Panc1 (cell line): ENCODE measurements at regions not wholly inside any gene's neighbourhood (a gene's known extent, or its start where the extent isn't known, plus 50 kb on each side); places are given as distances from the start of the nearest gene placed in this dataset.
"Not testable (repeated sequence)": the region's sequence is repeated elsewhere in the genome, so short reads cannot be mapped to it uniquely, and the experiment has no call there.

Experiments
- ATAC-seq: fragments of 200-7000 bp; cut with Tn5 transposase; 2 replicates; pipeline ENCODE4 v1.9.1; 2020; ENCODE audit warnings: mild to moderate bottlenecking, moderate library complexity
- BruUV-seq: library from RNA; stranded (reverse); fragments of 400-500 nt; replicated peaks from 2 replicates; lab custom pipeline; 2021; lab: Mats Ljungman, UMichigan
- CTCF ChIA-PET: fragments of 300-600 bp; sonication (Branson Sonifier 250); formaldehyde crosslinking; loops from one replicate; lab custom pipeline; 2022; ENCODE audit warnings: antibody characterized with exemption; lab: Charles Lee
- POLR2A ChIA-PET: fragments of 300-600 bp; sonication (Branson Sonifier 250); formaldehyde crosslinking; loops from one replicate; lab custom pipeline; 2022; ENCODE audit warnings: antibody characterized with exemption; lab: Charles Lee
- DNase-seq: peaks from one replicate; pipeline ENCODE4 v3.0.0-alpha.2; 2010; ENCODE audit warnings: low read depth, low spot score
- H3K27ac ChIP-seq: 2 replicates; pipeline ENCODE4 v1.5.1; 2011; ENCODE audit warnings: mild to moderate bottlenecking, low read length, inconsistent platforms
- H3K27me3 ChIP-seq: fragments of 200-500 bp; sonication (Bioruptor generic); 2 replicates; pipeline ENCODE4 v1.6.0; 2014; ENCODE audit warnings: low read length, inconsistent platforms; ENCODE audit not compliant: control insufficient read depth, insufficient read depth
- H3K36me3 ChIP-seq: fragments of 200-500 bp; sonication (Bioruptor generic); 2 replicates; pipeline ENCODE4 v1.5.1; 2014; ENCODE audit warnings: inconsistent platforms, mild to moderate bottlenecking, low read length, moderate library complexity; ENCODE audit not compliant: control insufficient read depth, insufficient read depth
- H3K4me1 ChIP-seq: 2 replicates; pipeline ENCODE4 v1.5.1; 2011; ENCODE audit warnings: inconsistent platforms, mild to moderate bottlenecking, low read length, moderate library complexity; ENCODE audit not compliant: control insufficient read depth, insufficient read depth
- H3K4me3 ChIP-seq, 2 experiments: 2 replicates each; pipeline ENCODE4 v1.5.1; 2011 to 2012; ENCODE audit warnings: low read depth in 2 of 2, low read length in 2 of 2, mild to moderate bottlenecking in 2 of 2, inconsistent platforms in 1 of 2, moderate library complexity in 1 of 2
- H3K9me3 ChIP-seq: fragments of 200-500 bp; sonication (Bioruptor generic); 2 replicates; pipeline ENCODE4 v1.5.1; 2014; ENCODE audit warnings: low read depth, mild to moderate bottlenecking, inconsistent platforms, low read length, moderate library complexity; ENCODE audit not compliant: control insufficient read depth, insufficient read depth
- POLR2AphosphoS5 ChIP-seq: IDR thresholded peaks from 2 replicates; pipeline ENCODE4 v1.6.1; 2012; ENCODE audit warnings: mild to moderate bottlenecking, low read depth, low read length, moderate library complexity
- SIN3A ChIP-seq: IDR thresholded peaks from 2 replicates; pipeline ENCODE4 v1.6.1; 2012; ENCODE audit warnings: low read depth, mild to moderate bottlenecking, low read length, moderate library complexity, borderline replicate concordance; ENCODE audit not compliant: insufficient read depth
- TCF7L2 ChIP-seq: IDR thresholded peaks from 2 replicates; pipeline ENCODE4 v1.6.1; 2011; ENCODE audit warnings: mild to moderate bottlenecking, low read depth, low read length, inconsistent platforms
- in situ Hi-C: cut with HindIII; loops from 2 replicates; pipeline ENCODE4 v1.10.0; 2016; ENCODE audit warnings: low sequenced_read_pairs, low pct_unique_long_range_greater_than_20kb
- intact Hi-C: fragments of 100-400 bp; cut with micrococcal nuclease; formaldehyde crosslinking; loops from one replicate; pipeline ENCODE4 v1.10.0; 2022; ENCODE audit not compliant: unreplicated experiment
- TF ChIP-seq, protein P1 (sequence below): fragments of 450-650 bp; IDR thresholded peaks from 2 replicates; pipeline ENCODE4 v1.5.1; 2017; ENCODE audit warnings: mild to moderate bottlenecking
- TF ChIP-seq, protein P2 (sequence below), 2 experiments: IDR thresholded peaks; 2 replicates each; pipeline ENCODE4 v1.6.1; 2011 to 2012; ENCODE audit warnings: low read depth in 2 of 2, control low read depth in 1 of 2, low read length in 1 of 2, mild to moderate bottlenecking in 1 of 2, moderate library complexity in 1 of 2; ENCODE audit not compliant: insufficient read depth in 1 of 2

DNA sequence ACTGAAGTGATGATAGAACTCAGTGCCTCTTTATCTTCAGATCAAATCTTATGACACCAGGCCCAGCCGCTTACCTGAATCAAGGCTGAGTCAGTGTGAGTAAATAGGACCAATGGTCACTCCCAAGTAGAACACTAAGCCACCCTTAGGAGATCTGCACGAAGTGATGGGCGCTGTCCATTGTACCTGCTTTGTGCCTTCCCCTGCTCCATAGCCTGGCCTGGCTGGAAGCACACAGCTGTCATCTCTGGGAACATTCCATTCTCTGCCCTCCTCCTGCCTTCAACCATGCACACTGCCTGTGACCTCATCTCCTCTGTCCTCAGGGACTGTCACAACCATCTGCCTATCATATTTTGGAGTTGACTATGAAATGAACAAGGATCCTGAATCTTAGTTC, 279.5 kb upstream of the ASIC2 start:
- Histone ChIP-seq H3K9me3 (no peaks in the 10 kb centered on the region), H3K27me3 (no peaks in the 10 kb centered on the region), H3K36me3 (no peaks in the 10 kb centered on the region), H3K4me3 (no peak overlapping the region), H3K4me1 (no peaks in the 10 kb centered on the region), H3K27ac (no peak overlapping the region)
- DNase-seq: no peak
- no peak for ATAC-seq
- BruUV-seq: no TSS peak
- ChIA-PET POLR2A (no interaction called here), CTCF (no interaction called here)
- in situ Hi-C loops (no loop called here), intact Hi-C loops (no loop called here)
- TF ChIP-seq, protein P1, sequence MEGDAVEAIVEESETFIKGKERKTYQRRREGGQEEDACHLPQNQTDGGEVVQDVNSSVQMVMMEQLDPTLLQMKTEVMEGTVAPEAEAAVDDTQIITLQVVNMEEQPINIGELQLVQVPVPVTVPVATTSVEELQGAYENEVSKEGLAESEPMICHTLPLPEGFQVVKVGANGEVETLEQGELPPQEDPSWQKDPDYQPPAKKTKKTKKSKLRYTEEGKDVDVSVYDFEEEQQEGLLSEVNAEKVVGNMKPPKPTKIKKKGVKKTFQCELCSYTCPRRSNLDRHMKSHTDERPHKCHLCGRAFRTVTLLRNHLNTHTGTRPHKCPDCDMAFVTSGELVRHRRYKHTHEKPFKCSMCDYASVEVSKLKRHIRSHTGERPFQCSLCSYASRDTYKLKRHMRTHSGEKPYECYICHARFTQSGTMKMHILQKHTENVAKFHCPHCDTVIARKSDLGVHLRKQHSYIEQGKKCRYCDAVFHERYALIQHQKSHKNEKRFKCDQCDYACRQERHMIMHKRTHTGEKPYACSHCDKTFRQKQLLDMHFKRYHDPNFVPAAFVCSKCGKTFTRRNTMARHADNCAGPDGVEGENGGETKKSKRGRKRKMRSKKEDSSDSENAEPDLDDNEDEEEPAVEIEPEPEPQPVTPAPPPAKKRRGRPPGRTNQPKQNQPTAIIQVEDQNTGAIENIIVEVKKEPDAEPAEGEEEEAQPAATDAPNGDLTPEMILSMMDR: no peak
- no peak for TF ChIP-seq SIN3A
- TF ChIP-seq, protein P2, sequence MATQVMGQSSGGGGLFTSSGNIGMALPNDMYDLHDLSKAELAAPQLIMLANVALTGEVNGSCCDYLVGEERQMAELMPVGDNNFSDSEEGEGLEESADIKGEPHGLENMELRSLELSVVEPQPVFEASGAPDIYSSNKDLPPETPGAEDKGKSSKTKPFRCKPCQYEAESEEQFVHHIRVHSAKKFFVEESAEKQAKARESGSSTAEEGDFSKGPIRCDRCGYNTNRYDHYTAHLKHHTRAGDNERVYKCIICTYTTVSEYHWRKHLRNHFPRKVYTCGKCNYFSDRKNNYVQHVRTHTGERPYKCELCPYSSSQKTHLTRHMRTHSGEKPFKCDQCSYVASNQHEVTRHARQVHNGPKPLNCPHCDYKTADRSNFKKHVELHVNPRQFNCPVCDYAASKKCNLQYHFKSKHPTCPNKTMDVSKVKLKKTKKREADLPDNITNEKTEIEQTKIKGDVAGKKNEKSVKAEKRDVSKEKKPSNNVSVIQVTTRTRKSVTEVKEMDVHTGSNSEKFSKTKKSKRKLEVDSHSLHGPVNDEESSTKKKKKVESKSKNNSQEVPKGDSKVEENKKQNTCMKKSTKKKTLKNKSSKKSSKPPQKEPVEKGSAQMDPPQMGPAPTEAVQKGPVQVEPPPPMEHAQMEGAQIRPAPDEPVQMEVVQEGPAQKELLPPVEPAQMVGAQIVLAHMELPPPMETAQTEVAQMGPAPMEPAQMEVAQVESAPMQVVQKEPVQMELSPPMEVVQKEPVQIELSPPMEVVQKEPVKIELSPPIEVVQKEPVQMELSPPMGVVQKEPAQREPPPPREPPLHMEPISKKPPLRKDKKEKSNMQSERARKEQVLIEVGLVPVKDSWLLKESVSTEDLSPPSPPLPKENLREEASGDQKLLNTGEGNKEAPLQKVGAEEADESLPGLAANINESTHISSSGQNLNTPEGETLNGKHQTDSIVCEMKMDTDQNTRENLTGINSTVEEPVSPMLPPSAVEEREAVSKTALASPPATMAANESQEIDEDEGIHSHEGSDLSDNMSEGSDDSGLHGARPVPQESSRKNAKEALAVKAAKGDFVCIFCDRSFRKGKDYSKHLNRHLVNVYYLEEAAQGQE (IDR thresholded peaks at IDR 0.05; ENCODE audit: insufficient read depth in 1 of 2, low read depth in 2 of 2, low read length in 1 of 2): peak; percentile 80 to 86

DNA sequence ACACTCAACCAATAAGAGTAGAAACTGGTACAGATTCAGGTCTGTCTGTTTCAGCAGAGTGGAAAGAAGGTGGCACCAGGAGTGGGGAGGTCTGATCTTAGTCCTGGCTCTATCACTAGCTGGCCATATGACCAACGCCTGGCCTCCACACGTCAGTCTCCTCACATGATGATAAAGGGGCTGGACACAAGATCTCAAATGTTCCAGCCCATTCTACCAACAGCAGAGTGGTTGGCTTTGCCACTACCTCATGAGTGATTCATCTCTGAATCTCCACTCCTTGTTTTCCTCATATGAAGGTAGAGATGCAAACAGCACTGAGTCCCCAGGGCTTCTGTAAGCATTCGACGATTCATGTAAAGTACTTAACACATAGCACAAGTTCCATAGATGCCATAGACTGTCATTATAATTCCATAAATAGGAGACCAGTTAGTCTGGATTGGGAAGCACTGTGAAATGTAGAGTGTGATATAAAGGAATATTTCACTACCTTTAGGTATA, 281.9 kb upstream of the ASIC2 start:
- ChIA-PET POLR2A (no interaction called here), CTCF (no interaction called here)
- no peaks in the 10 kb centered on the region for H3K4me1 ChIP-seq
- H3K9me3 ChIP-seq: no peaks in the 10 kb centered on the region
- no peaks in the 10 kb centered on the region for H3K36me3 ChIP-seq
- TF ChIP-seq SIN3A (no peak), POLR2AphosphoS5 (no peak), TCF7L2 (no peak)
- TF ChIP-seq, protein P2 (IDR thresholded peaks at IDR 0.05; ENCODE audit: insufficient read depth in 1 of 2, low read depth in 2 of 2, low read length in 1 of 2): no peak
- TF ChIP-seq, protein P1: no peak
- in situ Hi-C loops (no loop called here), intact Hi-C loops (no loop called here)
- no TSS peak for BruUV-seq
- ATAC-seq (no peak), DNase-seq (no peak)
- H3K4me3 ChIP-seq: no peak overlapping the region
- no peaks in the 10 kb centered on the region for H3K27me3 ChIP-seq
- no peak overlapping the region for H3K27ac ChIP-seq

- in situ Hi-C loops, BruUV-seq, H3K27ac ChIP-seq, CTCF ChIA-PET, ATAC-seq, POLR2A ChIA-PET, H3K27me3 ChIP-seq, H3K4me1 ChIP-seq, DNase-seq, intact Hi-C loops, H3K4me3 ChIP-seq, H3K9me3 ChIP-seq, H3K36me3 ChIP-seq: not testable (repeated sequence)
These were observed 286.6 kb upstream of the ASIC2 start for GRCh38 chr17:33579740-33580139.
